ENCODE measurements at regions not wholly inside any gene's neighbourhood (a gene's known extent, or its start where the extent isn't known, plus 50 kb on each side); places are given as distances from the start of the nearest gene placed in this dataset.

- no peak for DNase-seq
- H3K9me3 Mint-ChIP-seq = peaks cover 0 to 9% (median under 1%) of the 10 kb centered on the region in 6 donors
- H3K4me3 Mint-ChIP-seq = no peak overlapping the region
- H3K27ac Mint-ChIP-seq = no peak overlapping the region
- H3K36me3 Mint-ChIP-seq = no peaks in the 10 kb centered on the region
- no peaks in the 10 kb centered on the region for H3K27me3 Mint-ChIP-seq (ENCODE audit: low read depth in 3 of 3)
- H3K4me1 Mint-ChIP-seq = no peaks in the 10 kb centered on the region
These were observed 140.6 kb upstream of the TENM3 start for GRCh38 chr4:182102576-182102975.

- no peaks in the 10 kb centered on the region for H3K36me3 Mint-ChIP-seq
- DNase-seq = no peak
- H3K4me3 Mint-ChIP-seq = no peak overlapping the region
- H3K9me3 Mint-ChIP-seq = peaks cover 0 to 5% (median under 1%) of the 10 kb centered on the region in 6 donors
- H3K27ac Mint-ChIP-seq = no peak overlapping the region
- no peaks in the 10 kb centered on the region for H3K27me3 Mint-ChIP-seq (ENCODE audit: low read depth in 3 of 3)
- no peaks in the 10 kb centered on the region for H3K4me1 Mint-ChIP-seq
These were observed 139.4 kb upstream of the TENM3 start for GRCh38 chr4:182103614-182104319.

- H3K4me3 Mint-ChIP-seq = no peak overlapping the region
- DNase-seq = no peak
- H3K9me3 Mint-ChIP-seq = peaks cover 0 to 2% (median under 1%) of the 10 kb centered on the region in 6 donors
- no peaks in the 10 kb centered on the region for H3K36me3 Mint-ChIP-seq
- H3K27ac Mint-ChIP-seq = no peak overlapping the region
- H3K27me3 Mint-ChIP-seq (ENCODE audit: low read depth in 3 of 3) = no peaks in the 10 kb centered on the region
- no peaks in the 10 kb centered on the region for H3K4me1 Mint-ChIP-seq
These were observed 137.8 kb upstream of the TENM3 start for GRCh38 chr4:182105416-182105815.

- peaks cover 0 to 6% (median 1%) of the 10 kb centered on the region in 6 donors for H3K9me3 Mint-ChIP-seq
- no peaks in the 10 kb centered on the region for H3K4me1 Mint-ChIP-seq
- no peaks in the 10 kb centered on the region for H3K36me3 Mint-ChIP-seq
- H3K27me3 Mint-ChIP-seq (ENCODE audit: low read depth in 3 of 3) = no peaks in the 10 kb centered on the region
- H3K27ac Mint-ChIP-seq = no peak overlapping the region
- DNase-seq = no peak
- no peak overlapping the region for H3K4me3 Mint-ChIP-seq
These were observed 135.3 kb upstream of the TENM3 start for GRCh38 chr4:182107931-182108330.

DNA sequence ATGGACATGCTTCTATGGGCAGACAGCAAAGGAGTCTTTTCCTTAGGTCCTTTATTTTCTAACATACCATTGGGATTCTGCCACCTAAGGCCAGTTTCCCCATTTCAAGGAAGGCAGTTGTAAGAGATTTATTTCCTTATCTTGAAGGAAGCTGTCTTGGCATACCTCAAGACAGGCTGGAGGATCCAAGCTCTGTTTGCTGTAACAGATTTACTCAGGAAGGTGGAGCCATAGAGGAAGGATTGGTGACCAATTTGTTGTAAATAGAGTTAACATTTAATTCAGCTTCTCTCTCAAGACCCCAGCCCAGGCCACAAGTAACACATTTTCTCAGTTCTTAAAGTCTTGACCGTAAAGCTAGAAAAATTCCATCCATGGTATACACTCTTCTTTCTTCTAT is 131.6 kb upstream of the TENM3 start:
- Mint-ChIP-seq H3K36me3 (no peaks in the 10 kb centered on the region), H3K27me3 (ENCODE audit: low read depth in 3 of 3) (peaks cover 0 to 1% (median 0%) of the 10 kb centered on the region in 3 donors), H3K9me3 (peaks cover 0 to 7% (median 3%) of the 10 kb centered on the region in 6 donors), H3K4me1 (no peaks in the 10 kb centered on the region), H3K27ac (no peak overlapping the region), H3K4me3 (no peak overlapping the region)
- no peak for DNase-seq

GRCh38 chr4:182113779-182114178 is 129.4 kb upstream of the TENM3 start:
- DNase-seq = no peak
- H3K36me3 Mint-ChIP-seq = no peaks in the 10 kb centered on the region
- no peak overlapping the region for H3K4me3 Mint-ChIP-seq
- no peak overlapping the region for H3K27ac Mint-ChIP-seq
- peaks cover 0 to 1% (median 0%) of the 10 kb centered on the region in 3 donors for H3K27me3 Mint-ChIP-seq (ENCODE audit: low read depth in 3 of 3)
- no peaks in the 10 kb centered on the region for H3K4me1 Mint-ChIP-seq
- H3K9me3 Mint-ChIP-seq = peaks cover 0 to 12% (median 2%) of the 10 kb centered on the region in 6 donors

GRCh38 chr4:182124359-182124758 is 118.8 kb upstream of the TENM3 start:
- Mint-ChIP-seq H3K36me3 (no peaks in the 10 kb centered on the region), H3K9me3 (peaks cover 9 to 23% (median 19%) of the 10 kb centered on the region in 6 donors), H3K4me3 (no peak overlapping the region), H3K27ac (peak overlapping the region in 1 of 6 donors; percentile 28), H3K27me3 (ENCODE audit: low read depth in 3 of 3) (peaks cover 0 to 5% (median under 1%) of the 10 kb centered on the region in 3 donors), H3K4me1 (no peaks in the 10 kb centered on the region)
- DNase-seq = no peak

DNA sequence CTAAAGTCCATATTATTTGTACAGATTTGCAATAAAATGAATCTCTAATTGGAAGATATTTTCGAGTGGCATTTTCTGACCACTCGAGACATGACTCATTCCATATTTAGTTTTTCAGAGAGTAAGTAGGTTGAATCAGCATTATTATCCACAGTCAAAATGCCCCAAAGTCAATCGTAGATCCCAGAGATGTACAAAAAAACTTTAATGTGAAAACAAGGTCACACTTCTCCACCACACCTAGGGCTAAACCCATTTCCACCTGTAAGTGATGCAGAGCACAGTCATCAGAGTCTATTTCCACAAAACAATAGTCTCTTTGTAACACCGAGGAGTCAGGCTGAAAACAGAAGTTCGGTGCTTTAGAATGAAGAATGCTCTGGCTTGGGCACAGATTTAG is 117.1 kb upstream of the TENM3 start:
- no peaks in the 10 kb centered on the region for H3K4me1 Mint-ChIP-seq
- H3K27me3 Mint-ChIP-seq (ENCODE audit: low read depth in 3 of 3) = peaks cover 2 to 3% (median 2%) of the 10 kb centered on the region in 3 donors
- no peak overlapping the region for H3K4me3 Mint-ChIP-seq
- no peak for DNase-seq
- no peak overlapping the region for H3K27ac Mint-ChIP-seq
- peaks cover 5 to 21% (median 12%) of the 10 kb centered on the region in 6 donors for H3K9me3 Mint-ChIP-seq
- H3K36me3 Mint-ChIP-seq = no peaks in the 10 kb centered on the region

GRCh38 chr4:182126603-182127002 is 116.6 kb upstream of the TENM3 start:
- H3K36me3 Mint-ChIP-seq = no peaks in the 10 kb centered on the region
- peaks cover 2 to 3% (median 2%) of the 10 kb centered on the region in 3 donors for H3K27me3 Mint-ChIP-seq (ENCODE audit: low read depth in 3 of 3)
- DNase-seq = no peak
- peaks cover 5 to 21% (median 12%) of the 10 kb centered on the region in 6 donors for H3K9me3 Mint-ChIP-seq
- H3K4me1 Mint-ChIP-seq = no peaks in the 10 kb centered on the region
- no peak overlapping the region for H3K27ac Mint-ChIP-seq
- H3K4me3 Mint-ChIP-seq = no peak overlapping the region

DNA sequence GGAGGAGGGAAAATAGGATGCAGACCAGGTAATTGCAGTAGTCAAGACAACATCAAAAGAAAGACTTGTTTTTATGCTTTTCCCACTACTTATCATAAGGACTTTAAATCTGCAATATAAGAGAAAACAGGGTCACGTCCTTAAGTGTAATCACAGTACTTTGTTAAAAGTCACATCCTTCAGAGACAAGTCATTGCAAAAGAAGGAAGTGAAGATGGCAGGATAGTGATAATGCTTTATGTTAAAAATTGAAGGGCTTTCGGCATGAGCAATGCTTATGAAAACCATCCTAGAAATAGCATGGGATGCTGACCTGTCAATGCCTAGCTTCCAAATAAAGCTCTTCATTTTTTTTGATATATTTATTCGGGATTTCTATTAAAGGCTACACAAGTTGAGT is 110.2 kb upstream of the TENM3 start:
- peaks cover 0 to 9% (median 2%) of the 10 kb centered on the region in 6 donors for H3K9me3 Mint-ChIP-seq
- H3K4me3 Mint-ChIP-seq = no peak overlapping the region
- no peak for DNase-seq
- H3K27ac Mint-ChIP-seq = no peak overlapping the region
- peaks cover 2 to 3% (median 2%) of the 10 kb centered on the region in 3 donors for H3K27me3 Mint-ChIP-seq (ENCODE audit: low read depth in 3 of 3)
- no peaks in the 10 kb centered on the region for H3K4me1 Mint-ChIP-seq
- no peaks in the 10 kb centered on the region for H3K36me3 Mint-ChIP-seq

DNA sequence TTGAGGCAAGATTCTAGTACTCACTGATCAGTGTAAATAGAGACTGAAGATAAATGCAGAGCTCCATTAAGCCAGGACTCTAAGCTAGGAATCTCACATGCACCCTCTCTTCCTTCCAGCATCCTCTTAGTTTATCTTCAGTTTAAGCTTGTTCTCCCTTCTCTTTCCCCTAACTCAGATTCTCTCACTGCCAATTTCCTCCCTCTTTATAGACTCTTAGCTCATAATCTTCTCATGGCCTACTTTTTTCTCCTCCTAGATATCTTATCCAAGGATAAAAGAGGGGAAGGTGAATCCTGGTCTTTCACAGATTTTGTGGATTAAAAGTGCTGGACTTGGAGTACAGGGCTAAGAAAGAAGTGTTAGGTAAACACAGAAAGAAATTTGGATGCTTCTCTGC is 108.9 kb upstream of the TENM3 start:
- Mint-ChIP-seq H3K9me3 (peaks cover 0 to 12% (median 2%) of the 10 kb centered on the region in 6 donors), H3K27me3 (ENCODE audit: low read depth in 3 of 3) (peaks cover 2 to 3% (median 2%) of the 10 kb centered on the region in 3 donors), H3K27ac (no peak overlapping the region), H3K36me3 (no peaks in the 10 kb centered on the region), H3K4me3 (no peak overlapping the region), H3K4me1 (no peaks in the 10 kb centered on the region)
- no peak for DNase-seq

DNA sequence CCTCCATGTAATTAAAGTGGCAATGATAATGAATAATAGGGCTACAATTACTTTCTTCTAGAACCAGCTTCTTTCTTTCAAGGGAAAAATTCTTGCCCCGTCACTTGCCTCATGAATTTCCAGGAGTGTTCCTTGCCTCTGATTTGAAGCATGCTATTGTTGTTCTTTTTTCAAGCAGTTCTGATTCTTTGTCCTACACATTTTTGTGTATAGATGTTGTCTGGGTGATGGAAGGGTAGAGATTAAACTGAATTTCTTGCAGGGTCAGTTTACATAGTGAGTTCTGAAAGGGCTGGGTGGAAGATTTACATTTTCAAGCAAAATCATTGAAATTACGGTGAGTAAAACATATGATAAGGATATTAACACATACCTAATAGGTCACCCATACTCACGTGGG is 107.0 kb upstream of the TENM3 start:
- peaks cover under 1 to 12% (median 2%) of the 10 kb centered on the region in 3 donors for H3K27me3 Mint-ChIP-seq (ENCODE audit: low read depth in 3 of 3)
- peaks cover 0 to 12% (median 2%) of the 10 kb centered on the region in 6 donors for H3K9me3 Mint-ChIP-seq
- H3K4me1 Mint-ChIP-seq = no peaks in the 10 kb centered on the region
- H3K4me3 Mint-ChIP-seq = no peak overlapping the region
- H3K36me3 Mint-ChIP-seq = no peaks in the 10 kb centered on the region
- no peak overlapping the region for H3K27ac Mint-ChIP-seq
- DNase-seq = no peak

DNA sequence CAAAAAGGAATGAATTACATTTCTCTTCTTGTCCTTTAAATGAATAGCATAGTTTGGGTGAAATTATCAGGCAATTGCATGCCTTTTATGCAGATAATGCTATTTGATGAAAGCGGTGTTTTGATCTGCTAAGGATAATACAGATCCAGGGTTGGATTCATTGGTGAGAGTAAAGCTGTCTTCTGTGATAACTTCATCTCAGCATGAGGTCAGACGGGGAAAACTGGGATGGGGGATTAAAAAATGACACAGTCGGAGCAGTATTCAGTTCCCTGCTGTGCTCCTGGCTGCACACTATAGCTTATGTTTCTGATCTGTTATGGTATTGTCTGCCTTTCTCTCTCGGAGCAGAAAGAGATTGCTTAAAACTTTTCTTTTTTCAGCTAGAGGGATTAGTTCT is 105.9 kb upstream of the TENM3 start:
- Mint-ChIP-seq H3K27me3 (ENCODE audit: low read depth in 3 of 3) (peaks cover 5 to 21% (median 9%) of the 10 kb centered on the region in 3 donors), H3K27ac (no peak overlapping the region)

GRCh38 chr4:182139491-182139890 is 103.7 kb upstream of the TENM3 start:
- Mint-ChIP-seq H3K27me3 (ENCODE audit: low read depth in 3 of 3) (peaks cover 12 to 34% (median 21%) of the 10 kb centered on the region in 3 donors), H3K27ac (no peak overlapping the region)

More for the DNA sequence above, 105.9 kb upstream of the TENM3 start:
- DNase-seq = no peak
- H3K36me3 Mint-ChIP-seq = peaks cover 0 to 5% (median 0%) of the 10 kb centered on the region in 3 donors
- peaks cover 0 to 12% (median 7%) of the 10 kb centered on the region in 6 donors for H3K9me3 Mint-ChIP-seq
- no peaks in the 10 kb centered on the region for H3K4me1 Mint-ChIP-seq
- no peak overlapping the region for H3K4me3 Mint-ChIP-seq

More at GRCh38 chr4:182139491-182139890, 103.7 kb upstream of the TENM3 start:
- DNase-seq = no peak
- Mint-ChIP-seq H3K4me1 (peaks cover 0 to 9% of the 10 kb centered on the region in 2 donors), H3K9me3 (peaks cover 6 to 14% (median 11%) of the 10 kb centered on the region in 6 donors), H3K4me3 (peak overlapping the region in 3 of 5 donors; percentile 46 to 60 (median 47)), H3K36me3 (peaks cover 0 to 5% (median 0%) of the 10 kb centered on the region in 3 donors)

All from immature natural killer cell (primary cell).